IPS-NIHi11 (cell line): ENCODE measurements at regions not wholly inside any gene's neighbourhood (a gene's known extent, or its start where the extent isn't known, plus 50 kb on each side); places are given as distances from the start of the nearest gene placed in this dataset.
"Not testable (repeated sequence)": the region's sequence is repeated elsewhere in the genome, so short reads cannot be mapped to it uniquely, and the experiment has no call there.

Experiments used
- DNase-seq: peaks from one replicate; pipeline ENCODE4 v3.0.0; 2012; ENCODE audit warnings: mixed read lengths, low spot score

GRCh38 chr14:105600939-105601359, 74.6 kb downstream of the TMEM121 start:
- no peak for DNase-seq

DNA sequence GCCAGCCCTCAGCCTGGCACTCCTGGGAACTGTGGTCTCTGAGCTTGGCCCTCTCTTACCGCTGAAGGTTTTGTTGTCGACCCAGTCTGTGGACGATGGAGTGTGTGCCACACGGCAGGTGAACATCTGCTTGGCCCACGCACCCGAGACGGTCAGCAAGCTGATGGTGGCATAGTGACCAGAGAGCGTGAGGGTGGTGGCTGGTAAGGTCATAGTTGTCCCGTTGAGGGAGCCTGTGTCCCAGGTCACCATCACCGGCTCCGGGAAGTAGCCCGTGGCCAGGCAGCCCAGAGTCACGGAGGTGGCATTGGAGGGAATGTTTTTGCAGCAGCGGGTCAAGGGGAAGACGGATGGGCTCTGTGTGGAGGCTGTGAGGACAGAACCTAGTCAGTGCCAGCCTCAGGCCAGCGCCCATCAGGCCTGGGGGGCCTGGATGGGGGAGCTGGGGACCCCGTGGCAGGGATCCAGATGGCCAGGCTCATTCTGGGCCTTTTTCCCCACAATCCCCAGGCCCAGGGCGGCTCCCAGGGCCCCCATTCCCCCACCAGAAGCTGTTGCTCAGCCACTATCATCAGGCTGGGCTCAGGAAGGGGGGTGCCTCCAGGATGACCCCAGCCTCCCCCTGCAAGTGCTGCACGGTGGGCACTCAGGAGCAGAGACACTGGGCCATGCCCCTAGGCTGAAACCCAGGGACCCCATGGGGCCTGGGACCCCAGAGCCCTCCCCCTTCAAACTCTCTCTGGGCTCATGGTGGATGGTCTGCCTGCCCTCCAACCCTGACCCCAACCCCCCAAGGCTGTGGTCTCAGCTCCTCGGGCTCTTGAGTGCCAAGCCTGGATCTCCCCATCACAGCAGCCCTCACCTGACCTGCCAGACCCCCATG, 75.2 kb downstream of the TMEM121 start:
- no peak for DNase-seq

GRCh38 chr14:105602243-105602750, 75.9 kb downstream of the TMEM121 start:
- DNase-seq: no peak

DNA sequence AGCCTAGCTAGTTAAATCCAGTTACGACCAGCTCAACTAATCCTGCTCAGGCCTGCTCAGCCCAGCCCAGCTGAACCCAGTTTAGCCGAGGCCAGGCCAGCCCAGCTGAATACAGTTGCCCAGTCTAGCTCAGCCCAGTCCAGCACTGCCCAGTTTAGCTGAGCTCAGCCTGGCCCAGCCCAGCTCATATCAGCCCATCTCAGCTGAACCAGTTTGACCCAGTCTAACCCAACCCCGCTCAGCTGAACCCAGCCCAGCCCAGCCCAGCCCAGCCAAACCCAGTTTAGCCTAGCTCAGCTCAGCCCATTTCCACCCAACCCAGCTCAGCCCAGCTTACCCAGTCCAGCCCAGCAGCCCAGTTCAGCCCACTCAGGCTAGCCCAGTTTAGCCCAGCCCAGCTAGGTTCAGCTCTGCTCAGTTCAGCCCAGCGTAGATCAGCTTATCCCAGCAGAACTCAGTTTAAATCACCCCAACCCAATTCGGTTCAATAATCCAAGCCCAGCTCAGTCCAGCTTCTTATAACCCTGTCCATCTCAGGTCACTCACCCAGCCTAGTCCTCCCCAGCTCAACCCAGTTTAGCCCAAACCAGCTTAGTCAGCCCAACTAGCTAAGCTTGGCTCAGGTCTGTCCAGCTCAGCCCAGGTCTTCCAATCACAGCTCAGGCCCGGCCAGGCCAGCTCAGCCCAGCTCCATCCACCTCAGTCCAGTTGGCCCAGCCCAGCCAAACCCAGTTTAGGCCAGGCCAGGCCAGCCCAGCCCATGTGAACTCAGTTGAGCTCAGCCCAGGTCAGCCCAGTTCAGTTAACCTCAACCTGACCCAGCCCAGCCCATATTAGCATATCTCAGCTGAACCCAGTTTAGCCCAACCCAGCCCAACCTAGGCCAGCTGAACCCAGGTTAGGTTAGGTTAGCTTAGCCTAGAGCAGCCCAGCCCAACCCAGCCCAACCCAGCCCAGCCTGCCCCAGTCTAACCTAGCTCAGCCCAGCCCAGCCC, 76.7 kb downstream of the TMEM121 start:
- DNase-seq: no peak

DNA sequence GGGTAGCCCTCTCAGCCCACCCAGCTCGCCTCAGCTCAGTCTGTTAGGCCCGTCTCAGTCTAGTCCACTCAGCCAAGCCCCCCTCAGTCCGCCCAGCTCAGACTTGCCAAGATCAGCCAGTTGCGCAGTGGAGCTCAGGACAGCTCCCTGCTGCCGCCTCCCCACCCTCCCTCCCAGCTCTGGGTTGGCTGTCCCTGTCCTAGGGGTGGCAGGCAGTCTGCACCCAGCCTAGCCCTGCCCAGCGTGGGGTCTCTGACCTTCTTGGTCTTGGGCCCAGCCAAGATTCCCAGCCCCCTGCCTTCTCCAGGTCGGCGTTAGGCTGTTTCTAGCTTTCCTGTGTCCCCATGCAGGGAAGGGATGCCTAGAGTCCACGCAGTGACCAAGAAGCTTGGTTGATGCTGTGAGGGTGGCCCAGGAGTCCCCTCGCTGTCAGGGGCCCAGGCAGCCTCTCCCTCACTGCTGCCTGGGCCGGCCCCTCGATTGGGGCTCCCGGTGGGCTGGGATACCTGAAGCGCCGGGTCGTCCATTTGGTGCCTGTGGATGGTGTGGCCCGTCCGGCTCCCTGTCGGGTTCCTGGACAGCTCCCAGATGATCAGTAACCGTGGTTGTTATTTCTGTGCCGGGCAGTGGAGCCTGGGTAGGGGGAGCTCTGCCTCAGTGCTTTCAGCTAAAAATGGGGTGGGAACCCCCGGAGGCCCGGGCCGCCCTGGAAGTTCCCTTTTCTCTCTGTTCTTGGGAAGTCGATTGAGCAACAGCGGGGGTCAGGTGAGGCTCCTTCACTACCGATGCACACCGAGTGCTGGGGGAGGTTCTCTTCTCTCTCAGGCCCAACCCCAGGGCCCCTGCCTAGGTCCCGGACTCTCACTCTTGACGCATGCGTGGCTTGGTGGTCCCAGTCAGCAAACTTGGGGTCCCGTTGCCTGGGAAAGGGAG, 78.4 kb downstream of the TMEM121 start:
- not testable (repeated sequence) for DNase-seq

DNA sequence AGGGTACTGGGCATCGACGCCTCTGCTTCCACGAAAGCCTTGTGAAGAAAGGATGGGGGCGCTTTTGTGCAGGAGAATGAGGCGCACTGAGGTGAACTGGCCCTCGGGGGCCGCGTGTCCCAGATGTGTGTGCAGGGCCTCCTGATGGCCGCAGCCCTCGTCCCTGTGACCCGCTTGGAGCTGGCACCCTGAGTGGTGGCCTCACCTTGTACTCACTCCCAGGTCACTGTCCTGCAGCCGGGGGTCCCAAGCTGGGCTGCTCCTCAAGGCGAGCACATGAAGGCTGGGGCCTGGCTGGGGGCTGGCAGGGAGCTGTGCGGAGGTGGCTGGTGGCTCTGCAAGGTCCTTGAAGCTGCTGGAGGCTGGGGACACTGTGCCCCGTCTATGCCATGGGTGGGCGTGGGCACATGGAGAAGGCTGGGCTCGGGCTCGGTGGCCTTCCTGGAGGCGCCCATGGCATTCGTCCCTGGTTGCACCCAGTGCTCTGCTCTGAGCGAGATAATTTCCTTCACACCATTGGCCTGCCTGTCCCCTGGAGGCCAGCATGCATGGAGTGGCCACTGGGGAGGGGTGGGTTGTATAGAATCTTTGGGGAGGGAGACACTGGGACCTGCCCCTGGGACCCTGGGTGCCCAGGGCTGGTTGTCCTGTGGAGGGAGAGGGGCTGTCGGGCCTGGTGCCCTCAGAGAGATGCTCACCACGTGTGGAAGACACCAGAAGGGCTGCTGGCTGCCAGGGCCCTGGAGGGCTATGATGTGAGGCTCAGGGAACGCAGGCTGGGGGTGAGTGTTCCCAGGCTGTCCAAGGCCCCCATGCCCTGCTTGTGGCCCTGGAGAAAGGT, 79.3 kb downstream of the TMEM121 start:
- no peak for DNase-seq

DNA sequence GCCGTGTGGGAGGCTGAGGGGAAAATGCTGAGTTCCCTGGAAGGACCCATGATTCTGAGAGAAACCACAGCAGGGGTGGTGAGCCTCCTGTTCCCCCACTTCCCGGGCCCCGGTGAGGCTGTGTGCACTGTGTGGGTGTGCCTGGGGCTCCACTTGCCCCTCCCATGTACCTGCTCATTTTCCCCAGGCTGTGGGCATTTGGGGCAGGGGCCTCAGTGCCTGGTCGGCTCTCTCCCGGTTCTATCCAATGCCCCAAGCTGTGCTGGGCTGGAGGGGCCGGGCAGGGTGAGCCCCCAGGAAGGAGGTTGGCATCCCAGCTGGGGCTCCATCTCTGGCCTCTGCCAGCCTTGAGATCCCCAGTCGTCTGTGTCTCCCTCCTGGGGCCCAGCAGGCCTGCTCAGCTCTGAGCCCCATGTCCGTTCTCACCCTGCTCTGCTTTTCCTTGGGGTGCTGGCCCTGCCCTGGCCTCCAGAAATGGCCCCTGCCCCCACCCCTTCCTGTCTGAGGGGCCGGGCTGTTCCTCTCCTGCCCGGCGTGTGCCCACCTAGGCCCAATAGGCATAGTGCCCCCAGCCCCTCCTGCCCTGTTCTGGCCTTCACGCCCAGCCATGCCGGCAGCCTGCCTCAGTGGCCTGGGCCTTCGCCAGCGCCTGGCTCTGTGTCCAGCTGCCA, 80.1 kb downstream of the TMEM121 start:
- DNase-seq: not testable (repeated sequence)

- not testable (repeated sequence) for DNase-seq
Measured at GRCh38 chr14:105607025-105607424, 80.6 kb downstream of the TMEM121 start.

DNA sequence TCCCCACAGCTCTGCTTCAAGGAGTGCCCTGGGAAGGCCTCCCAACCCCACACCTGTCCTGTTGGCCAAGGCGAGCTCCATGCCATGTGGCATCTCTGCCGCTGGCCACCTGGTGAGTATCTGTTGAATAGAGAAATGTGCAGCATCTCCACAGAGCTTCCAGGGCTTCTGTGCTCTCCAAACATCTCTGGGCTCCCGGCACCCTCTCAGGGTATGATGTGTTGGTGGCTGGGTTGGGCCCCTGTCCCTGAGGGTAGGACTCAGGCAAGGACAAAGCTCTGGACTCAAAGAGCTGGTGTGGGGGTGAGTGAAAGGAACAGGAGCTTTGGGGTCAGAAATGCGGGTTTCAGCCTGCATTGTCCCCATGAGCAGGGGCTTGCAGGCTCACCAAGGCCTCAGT, 88.6 kb downstream of the TMEM121 start:
- not testable (repeated sequence) for DNase-seq

DNA sequence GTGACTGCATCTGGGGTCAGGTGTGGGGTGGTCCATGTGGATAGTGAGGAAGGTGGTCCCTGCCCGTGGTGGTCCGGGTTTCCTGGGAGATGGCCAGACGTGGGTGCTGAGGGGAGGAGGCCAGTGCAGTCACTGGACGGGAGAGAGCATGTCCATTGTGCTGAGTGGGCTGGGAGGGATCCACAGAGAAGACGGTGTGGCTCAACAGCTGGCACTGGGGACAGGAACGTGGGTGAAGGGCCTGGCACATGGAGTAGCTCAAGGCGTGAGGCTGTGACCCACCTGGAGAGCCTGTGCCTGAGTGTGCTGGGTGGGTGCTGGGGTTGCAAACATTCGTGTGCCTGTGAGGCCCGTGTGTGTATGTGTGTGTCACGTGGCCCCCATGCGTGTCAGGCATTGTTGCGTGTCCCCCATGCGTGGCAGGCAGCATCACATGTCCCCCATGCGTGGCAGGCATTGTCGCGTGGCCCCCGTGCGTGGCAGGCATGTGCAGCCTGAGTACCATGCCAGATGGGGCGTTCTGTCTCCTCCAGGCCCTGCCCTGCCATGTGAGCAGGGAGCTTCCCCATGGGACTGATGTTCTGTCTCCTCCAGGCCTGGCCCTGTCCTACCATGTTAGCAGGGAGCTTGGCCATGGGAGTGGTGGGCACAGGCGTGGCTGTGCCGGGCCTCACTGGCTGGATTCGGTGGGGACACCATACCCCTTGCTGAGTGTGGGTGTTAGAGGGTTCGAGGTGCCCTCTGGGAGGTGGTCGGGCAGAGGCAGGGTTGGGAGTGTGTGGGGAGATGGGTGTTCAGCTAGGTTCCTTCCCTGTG, 89.8 kb downstream of the TMEM121 start:
- not testable (repeated sequence) for DNase-seq

GRCh38 chr14:105616802-105617192, 90.4 kb downstream of the TMEM121 start:
- no peak for DNase-seq

- DNase-seq: no peak
Measured at GRCh38 chr14:105617201-105617777, 90.9 kb downstream of the TMEM121 start.

- DNase-seq: not testable (repeated sequence)
Measured at GRCh38 chr14:105617805-105618204, 91.4 kb downstream of the TMEM121 start.

- not testable (repeated sequence) for DNase-seq
Measured at GRCh38 chr14:105619324-105619723, 92.9 kb downstream of the TMEM121 start.

- DNase-seq: not testable (repeated sequence)
Measured at GRCh38 chr14:105620178-105620864, 93.9 kb downstream of the TMEM121 start.

DNA sequence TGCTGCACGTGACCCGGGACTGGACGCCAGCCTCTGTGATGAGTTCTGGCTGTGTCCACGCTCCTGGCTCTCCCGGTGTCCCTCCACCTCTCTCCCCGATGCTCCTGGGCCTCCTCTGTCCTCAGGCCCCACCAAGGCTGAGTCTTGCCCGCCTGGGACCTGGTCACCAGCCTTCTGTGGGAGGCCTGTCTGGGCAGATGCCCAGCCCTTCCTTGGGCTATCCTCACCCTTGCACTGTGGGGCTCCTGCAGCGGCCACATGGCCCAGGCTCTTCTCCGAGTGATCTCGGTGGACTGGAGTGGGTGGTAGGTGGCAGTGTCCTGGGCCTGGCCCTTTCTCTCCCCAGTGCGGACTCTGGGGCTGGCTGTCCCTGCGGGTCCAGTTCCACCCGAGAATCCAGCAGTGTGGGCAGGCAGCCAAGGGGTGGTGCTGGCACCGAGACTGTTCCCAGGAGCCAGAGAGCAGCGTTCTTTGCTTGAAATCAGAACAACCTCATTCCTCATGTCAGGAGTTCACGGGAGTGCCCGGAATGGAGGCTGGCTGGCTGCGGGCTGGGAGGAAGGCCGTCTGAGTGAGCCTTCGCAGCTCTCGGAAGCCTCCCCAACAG, 94.6 kb downstream of the TMEM121 start:
- DNase-seq: not testable (repeated sequence)
